ENCODE measurements at regions not wholly inside any gene's neighbourhood (a gene's known extent, or its start where the extent isn't known, plus 50 kb on each side); places are given as distances from the start of the nearest gene placed in this dataset.

DNA sequence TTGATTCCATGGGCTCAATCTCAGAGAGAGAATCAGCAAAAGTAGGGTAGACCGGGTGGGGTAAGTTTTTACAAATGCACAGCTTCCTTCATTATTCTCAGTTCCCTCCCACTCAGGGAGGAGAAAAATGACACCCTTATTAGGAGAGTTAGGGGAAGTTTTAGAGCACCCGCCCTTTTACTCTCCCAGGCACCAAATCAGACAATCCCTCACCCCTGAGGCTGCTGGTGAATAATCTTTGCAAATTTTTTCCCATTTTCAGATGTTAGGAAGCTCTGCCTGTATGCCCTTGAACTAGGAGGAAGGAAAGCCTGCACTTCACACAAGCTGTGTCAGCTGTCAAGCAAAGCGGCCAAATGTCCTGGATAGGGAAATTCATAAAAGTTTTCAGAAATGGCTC is 834.9 kb downstream of the GRID1 start:
- no peaks in the 10 kb centered on the region for H4K20me1 ChIP-seq
- no peak for TF ChIP-seq Cebpa-rat (IDR thresholded peaks at IDR 0.05)
- peaks cover 9 to 42% (median 18%) of the 10 kb centered on the region in 10 experiments; a peak in 18 of 20 replicates for H3K4me1 ChIP-seq
- H3K27ac ChIP-seq: no peak overlapping the region
- no peaks in the 10 kb centered on the region for H3K27me3 ChIP-seq
- no peak overlapping the region for H3K4me3 ChIP-seq
- H3K9ac ChIP-seq: no peak overlapping the region
- no peaks in the 10 kb centered on the region for H3K36me3 ChIP-seq
- peaks cover 6 to 27% (median 15%) of the 10 kb centered on the region in 11 experiments; a peak in 17 of 22 replicates for H3K9me3 ChIP-seq (replicated peaks in 1 of 11)
- peak overlapping the region in 2 of 11 experiments; percentile 35 to 52; a peak in 3 of 22 replicates for H3K4me2 ChIP-seq

DNA sequence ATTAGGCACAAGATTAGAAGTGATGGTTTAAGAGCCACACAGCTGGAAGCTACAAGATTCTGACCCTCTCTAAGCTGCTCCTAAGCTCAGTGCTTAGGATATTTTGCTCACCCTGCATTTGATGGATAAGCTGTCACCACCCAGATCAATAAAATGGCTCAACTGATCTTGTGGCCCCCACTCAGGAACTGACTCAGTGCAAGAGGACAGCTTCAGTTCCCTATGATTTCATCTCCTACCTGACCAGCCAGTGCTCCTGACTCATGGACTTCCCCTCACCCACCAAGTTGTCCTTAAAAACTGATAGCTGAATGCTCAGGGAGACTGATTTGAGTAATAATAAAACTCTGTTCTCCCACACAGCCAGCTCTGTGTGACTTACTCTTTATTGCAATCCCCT is 833.8 kb downstream of the GRID1 start:
- Histone ChIP-seq H3K4me1 (peaks cover 4 to 32% (median 10%) of the 10 kb centered on the region in 10 experiments; a peak in 18 of 20 replicates), H3K4me3 (no peak overlapping the region), H3K27ac (no peak overlapping the region), H3K9ac (no peak overlapping the region), H3K9me3 (replicated peaks in 1 of 11) (peaks cover 6 to 35% (median 19%) of the 10 kb centered on the region in 11 experiments; a peak in 17 of 22 replicates), H3K4me2 (peak overlapping the region in 2 of 11 experiments; percentile 17 to 38; a peak in 3 of 22 replicates), H4K20me1 (no peaks in the 10 kb centered on the region), H3K27me3 (no peaks in the 10 kb centered on the region), H3K36me3 (no peaks in the 10 kb centered on the region)
- TF ChIP-seq Cebpa-rat (IDR thresholded peaks at IDR 0.05): no peak

DNA sequence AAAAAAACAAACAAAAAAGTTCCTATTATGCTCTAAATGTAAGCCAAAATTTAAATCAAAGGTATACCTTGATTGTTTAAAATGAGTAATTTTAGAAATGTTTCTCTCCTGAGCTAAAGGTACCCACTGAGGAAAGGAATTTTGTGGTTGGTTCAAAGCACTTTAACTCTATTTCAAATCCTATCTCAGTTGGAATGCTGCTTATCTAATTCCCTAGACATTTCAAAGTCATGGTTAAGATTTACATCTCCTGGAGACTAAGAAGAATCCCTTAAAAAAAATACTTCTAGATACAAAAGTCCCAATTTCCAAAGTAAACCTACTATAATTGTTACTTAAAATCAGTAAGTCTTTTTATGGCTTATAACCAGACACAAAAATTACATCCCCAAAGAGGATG is 830.7 kb downstream of the GRID1 start:
- H3K4me3 ChIP-seq: no peak overlapping the region
- no peak overlapping the region for H3K9ac ChIP-seq
- no peaks in the 10 kb centered on the region for H3K27me3 ChIP-seq
- H3K9me3 ChIP-seq (replicated peaks in 1 of 11): peaks cover 0 to 16% (median 6%) of the 10 kb centered on the region in 11 experiments; a peak in 8 of 22 replicates
- no peaks in the 10 kb centered on the region for H3K36me3 ChIP-seq
- no peaks in the 10 kb centered on the region for H4K20me1 ChIP-seq
- H3K4me1 ChIP-seq: peaks cover 0 to 18% (median 0%) of the 10 kb centered on the region in 10 experiments; a peak in 6 of 20 replicates
- H3K27ac ChIP-seq: no peak overlapping the region
- no peak overlapping the region for H3K4me2 ChIP-seq
- TF ChIP-seq Cebpa-rat (IDR thresholded peaks at IDR 0.05): no peak

DNA sequence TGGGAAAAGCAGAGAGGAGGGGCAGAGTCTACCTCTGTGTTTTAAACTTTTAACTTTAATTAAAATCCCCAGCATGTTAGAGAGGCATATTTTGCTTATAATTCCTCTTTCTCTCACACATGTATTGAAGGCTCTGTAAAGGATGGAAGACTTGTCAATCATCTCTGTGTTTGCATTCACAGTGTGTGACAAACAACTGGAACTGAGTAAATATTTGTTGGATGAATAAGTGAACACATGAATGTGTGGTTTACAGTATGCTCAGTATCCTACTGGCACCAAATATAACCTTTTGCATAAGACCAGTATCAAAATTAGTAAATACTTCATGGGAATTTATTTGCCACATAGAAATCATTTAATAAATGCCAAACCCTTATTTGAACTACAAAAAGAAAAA is 829.0 kb downstream of the GRID1 start:
- Histone ChIP-seq H3K9me3 (replicated peaks in 1 of 11) (peaks cover 0 to 16% (median 6%) of the 10 kb centered on the region in 11 experiments; a peak in 8 of 22 replicates), H3K4me2 (no peak overlapping the region), H3K4me3 (no peak overlapping the region), H3K36me3 (no peaks in the 10 kb centered on the region), H3K9ac (no peak overlapping the region), H3K4me1 (peaks cover 0 to 7% (median 0%) of the 10 kb centered on the region in 10 experiments; a peak in 3 of 20 replicates), H3K27ac (no peak overlapping the region), H4K20me1 (no peaks in the 10 kb centered on the region), H3K27me3 (no peaks in the 10 kb centered on the region)
- TF ChIP-seq Cebpa-rat (IDR thresholded peaks at IDR 0.05): no peak

DNA sequence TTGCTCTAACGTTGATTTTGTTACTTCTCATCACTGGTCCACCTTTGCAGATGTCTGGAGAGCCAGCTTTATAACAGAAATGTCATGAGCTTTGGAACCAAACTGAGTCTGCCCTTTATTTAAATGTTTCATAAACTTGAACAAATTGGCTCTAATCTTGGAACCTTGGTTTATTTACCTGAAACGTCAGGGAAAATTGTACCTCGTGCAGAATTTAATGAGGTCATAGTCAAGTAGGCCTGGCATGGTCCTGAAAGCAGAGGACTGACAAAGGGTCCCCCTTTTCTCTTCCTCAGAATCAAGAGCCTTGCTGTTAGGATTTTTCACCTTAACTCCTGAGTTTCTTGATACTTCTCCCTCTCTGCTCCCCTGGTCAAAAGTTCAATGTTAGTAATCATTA is 828.0 kb downstream of the GRID1 start:
- H4K20me1 ChIP-seq: no peaks in the 10 kb centered on the region
- no peak overlapping the region for H3K27ac ChIP-seq
- TF ChIP-seq Cebpa-rat (IDR thresholded peaks at IDR 0.05): no peak
- H3K4me3 ChIP-seq: no peak overlapping the region
- H3K4me2 ChIP-seq: no peak overlapping the region
- H3K4me1 ChIP-seq: no peaks in the 10 kb centered on the region
- no peaks in the 10 kb centered on the region for H3K27me3 ChIP-seq
- H3K36me3 ChIP-seq: no peaks in the 10 kb centered on the region
- H3K9me3 ChIP-seq (replicated peaks in 1 of 11): peaks cover 0 to 16% (median 6%) of the 10 kb centered on the region in 11 experiments; a peak in 8 of 22 replicates
- H3K9ac ChIP-seq: no peak overlapping the region

DNA sequence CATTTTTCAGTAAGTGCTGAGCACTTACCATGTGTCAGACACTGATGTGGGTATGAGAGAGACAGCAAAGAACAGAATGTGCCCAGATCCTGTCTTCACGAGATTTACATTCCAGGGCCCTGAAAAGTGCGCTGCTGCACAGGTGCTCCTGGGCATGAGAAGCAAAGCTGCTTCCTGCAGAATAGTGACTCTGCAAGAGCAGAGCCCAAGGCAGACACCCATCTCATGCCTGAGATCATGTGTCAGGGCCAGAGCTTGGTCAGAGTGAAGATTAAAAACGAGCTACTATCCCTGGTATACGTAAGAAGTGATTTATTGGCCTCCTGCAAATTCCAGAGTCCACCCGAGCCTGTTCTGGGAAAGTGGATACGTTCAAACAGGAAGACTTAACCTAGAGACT is 824.4 kb downstream of the GRID1 start:
- H3K4me3 ChIP-seq: no peak overlapping the region

DNA sequence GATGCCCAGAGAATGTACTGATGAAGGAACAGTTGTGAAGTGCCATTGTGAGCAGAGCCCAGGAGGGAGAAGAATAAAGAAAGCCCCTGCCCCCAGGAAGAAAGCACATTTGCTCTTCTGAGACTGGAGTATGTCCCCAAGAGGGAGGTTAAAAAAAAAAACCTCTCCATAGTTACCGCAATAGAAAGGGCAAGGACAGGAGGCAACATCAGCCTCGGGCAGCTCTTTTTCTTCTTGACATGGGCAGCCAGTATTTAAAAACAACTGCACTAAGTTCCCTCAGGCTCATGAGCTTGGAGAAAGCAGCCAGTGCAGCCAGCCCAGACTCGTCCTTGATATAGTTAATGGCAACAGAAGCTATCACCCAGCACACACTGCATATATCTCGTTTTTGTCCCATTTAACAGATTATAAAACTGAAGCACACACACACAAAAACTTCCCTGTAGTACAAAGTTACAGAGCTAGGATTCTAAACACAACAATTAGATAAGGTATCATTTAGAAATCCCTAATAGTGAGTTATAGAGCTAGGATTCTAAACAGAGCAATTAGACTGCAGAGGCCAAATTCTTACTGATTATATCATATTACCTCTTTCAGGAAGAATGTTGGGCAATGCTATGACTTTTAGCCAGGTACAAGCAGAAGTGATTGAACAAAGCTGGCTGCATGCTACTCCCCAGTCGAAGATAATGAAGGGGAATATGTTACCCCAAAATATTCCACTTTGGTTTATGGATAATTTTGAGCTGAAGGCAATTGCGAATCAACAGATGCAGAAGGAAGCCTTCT is 823.5 kb downstream of the GRID1 start:
- Histone ChIP-seq H3K4me3 (no peak overlapping the region), H4K20me1 (no peaks in the 10 kb centered on the region), H3K9ac (no peak overlapping the region), H3K27ac (no peak overlapping the region), H3K36me3 (no peaks in the 10 kb centered on the region), H3K4me2 (no peak overlapping the region), H3K4me1 (peaks cover 8 to 39% (median 21%) of the 10 kb centered on the region in 10 experiments), H3K9me3 (replicated peaks in 1 of 11) (no peaks in the 10 kb centered on the region), H3K27me3 (no peaks in the 10 kb centered on the region)
- no peak for TF ChIP-seq Cebpa-rat (IDR thresholded peaks at IDR 0.05)

More for the DNA sequence above, 824.4 kb downstream of the GRID1 start:
- Histone ChIP-seq H4K20me1 (no peaks in the 10 kb centered on the region), H3K9me3 (replicated peaks in 1 of 11) (peaks cover 0 to 4% (median under 1%) of the 10 kb centered on the region in 11 experiments; a peak in 3 of 22 replicates), H3K4me1 (peaks cover 8 to 32% (median 21%) of the 10 kb centered on the region in 10 experiments), H3K27me3 (no peaks in the 10 kb centered on the region), H3K27ac (no peak overlapping the region), H3K4me2 (no peak overlapping the region), H3K9ac (no peak overlapping the region), H3K36me3 (no peaks in the 10 kb centered on the region)
- no peak for TF ChIP-seq Cebpa-rat (IDR thresholded peaks at IDR 0.05)

DNA sequence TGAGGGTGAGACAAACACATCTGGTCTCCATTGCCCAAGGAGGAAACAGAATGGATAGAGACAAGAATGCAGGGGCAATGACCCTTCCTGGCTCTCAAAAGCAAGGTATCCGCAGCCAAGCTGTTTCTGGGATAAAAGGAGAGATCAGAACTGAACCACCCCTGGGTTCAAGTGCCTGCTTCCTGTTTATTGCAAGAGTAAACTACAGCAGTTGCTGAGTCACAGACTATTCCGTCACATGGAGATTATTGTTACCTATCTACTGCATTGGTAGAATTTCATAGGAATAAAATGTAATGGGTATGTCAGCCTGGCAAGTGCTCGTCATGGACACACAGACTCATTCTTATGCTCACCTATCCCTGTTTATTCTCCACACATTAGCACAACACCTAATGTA is 821.6 kb downstream of the GRID1 start:
- H3K27me3 ChIP-seq: no peaks in the 10 kb centered on the region
- H3K9ac ChIP-seq: no peak overlapping the region
- peak overlapping the region in 7 of 11 experiments; percentile 31 to 72 (median 58); a peak in 13 of 22 replicates for H3K4me2 ChIP-seq
- no peak for TF ChIP-seq Cebpa-rat (IDR thresholded peaks at IDR 0.05)
- no peak overlapping the region for H3K27ac ChIP-seq
- no peaks in the 10 kb centered on the region for H3K36me3 ChIP-seq
- H3K9me3 ChIP-seq (replicated peaks in 1 of 11): no peaks in the 10 kb centered on the region
- H4K20me1 ChIP-seq: no peaks in the 10 kb centered on the region
- H3K4me1 ChIP-seq: peaks cover 8 to 39% (median 21%) of the 10 kb centered on the region in 10 experiments
- H3K4me3 ChIP-seq: no peak overlapping the region

DNA sequence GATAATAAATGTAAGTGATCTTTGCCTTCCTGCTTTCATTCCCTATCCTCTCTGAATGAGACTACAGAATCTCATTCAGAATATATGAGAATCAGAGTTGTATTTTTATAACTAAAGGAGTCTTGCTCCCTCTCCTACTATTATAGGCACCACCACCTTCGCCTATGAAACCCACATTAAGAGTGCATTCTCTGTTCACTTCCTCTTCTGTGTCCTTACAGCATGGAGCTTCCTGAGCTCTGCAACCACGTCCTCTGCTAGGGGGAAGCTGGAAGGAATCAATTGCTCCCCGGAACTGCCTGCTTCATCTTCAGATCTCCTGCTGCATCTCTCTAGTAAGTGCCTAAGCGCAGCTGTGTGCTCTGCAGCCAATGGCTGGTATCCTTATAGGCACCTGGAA is 820.7 kb downstream of the GRID1 start:
- no peaks in the 10 kb centered on the region for H3K36me3 ChIP-seq
- no peak overlapping the region for H3K9ac ChIP-seq

More for the DNA sequence above, 820.7 kb downstream of the GRID1 start:
- Histone ChIP-seq H3K4me3 (no peak overlapping the region), H4K20me1 (no peaks in the 10 kb centered on the region), H3K4me2 (peak overlapping the region; percentile 20 to 72 (median 56)), H3K4me1 (peaks cover 8 to 39% (median 21%) of the 10 kb centered on the region in 10 experiments), H3K27me3 (no peaks in the 10 kb centered on the region), H3K9me3 (replicated peaks in 1 of 11) (no peaks in the 10 kb centered on the region), H3K27ac (0 out of 22 replicates have a peak overlapping the region, but pooled peaks of 2 of the 11 experiments have one; percentile 13 to 22)
- TF ChIP-seq Cebpa-rat (IDR thresholded peaks at IDR 0.05): no peak

Measured in BLaER1 treated with 17β-estradiol and CSF1 and Interleukin-3, amounts not matched to agents 10 nM and 100 nM (cell line).